NCI-H1436 (cell line): ENCODE measurements at regions not wholly inside any gene's neighbourhood (a gene's known extent, or its start where the extent isn't known, plus 50 kb on each side); places are given as distances from the start of the nearest gene placed in this dataset.
"Not testable (repeated sequence)": the region's sequence is repeated elsewhere in the genome, so short reads cannot be mapped to it uniquely, and the experiment has no call there.

Source experiments
- DNase-seq: peaks from one replicate; lab custom pipeline; 2025; lab: John Stamatoyannopoulos, UW

DNA sequence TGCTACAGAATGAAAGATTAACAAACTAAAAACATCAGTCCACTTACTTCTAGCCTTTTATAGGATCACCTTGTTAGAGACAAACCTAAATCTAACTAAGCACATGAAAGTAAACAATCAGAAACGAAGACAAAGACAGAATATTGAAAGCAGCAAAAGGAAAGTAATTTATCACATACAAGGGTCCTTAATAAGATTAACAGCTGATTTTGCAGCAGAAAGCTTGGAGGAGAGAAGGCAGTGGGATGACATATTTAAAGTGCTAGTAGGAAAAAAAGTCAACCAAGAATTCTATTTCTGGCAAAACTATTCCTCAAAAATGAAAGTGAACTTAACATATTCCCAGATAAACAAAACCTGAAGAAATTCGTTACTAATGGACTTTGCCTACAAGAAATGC, 286.4 kb downstream of the RWDD3 start:
- DNase-seq: no peak

DNA sequence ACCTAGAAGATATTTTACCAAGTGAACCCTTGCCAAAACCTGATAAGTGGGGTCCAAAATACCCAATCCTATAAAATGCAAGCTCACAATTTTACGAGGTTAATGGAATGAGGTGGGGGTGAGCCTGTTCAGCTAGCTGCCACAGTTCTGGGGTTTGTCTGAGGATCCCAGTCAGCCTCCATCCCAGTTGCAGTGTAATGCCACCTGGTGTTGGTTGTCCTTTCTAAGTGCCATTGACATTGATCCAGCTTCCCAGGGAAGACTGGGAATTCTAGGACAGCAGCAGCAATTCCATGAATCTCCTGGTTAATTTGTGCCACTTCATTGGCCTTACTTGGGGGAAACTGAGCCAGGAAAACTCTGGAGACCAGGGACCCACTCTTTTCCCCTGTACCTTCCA, 298.3 kb downstream of the RWDD3 start:
- no peak for DNase-seq

DNA sequence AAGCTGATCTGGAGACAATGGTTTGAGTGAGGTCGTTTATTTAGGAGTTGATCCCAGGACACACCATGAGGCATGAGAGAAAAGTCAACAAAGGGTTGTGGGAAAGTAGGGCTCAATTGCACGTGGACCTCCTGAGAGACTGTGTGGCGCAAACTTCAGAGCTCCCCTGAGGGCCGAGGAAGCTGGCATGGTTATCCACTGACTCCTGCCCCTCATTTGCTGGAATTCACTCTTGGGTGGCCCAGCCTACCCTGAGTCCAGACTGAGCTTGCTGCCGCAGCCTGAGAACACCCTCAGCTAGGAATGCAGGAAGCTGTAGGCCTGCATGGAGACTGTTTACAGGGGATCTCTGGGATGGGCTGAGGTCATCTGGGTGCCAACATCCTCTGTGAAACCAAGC, 301.0 kb downstream of the RWDD3 start:
- DNase-seq: no peak

DNA sequence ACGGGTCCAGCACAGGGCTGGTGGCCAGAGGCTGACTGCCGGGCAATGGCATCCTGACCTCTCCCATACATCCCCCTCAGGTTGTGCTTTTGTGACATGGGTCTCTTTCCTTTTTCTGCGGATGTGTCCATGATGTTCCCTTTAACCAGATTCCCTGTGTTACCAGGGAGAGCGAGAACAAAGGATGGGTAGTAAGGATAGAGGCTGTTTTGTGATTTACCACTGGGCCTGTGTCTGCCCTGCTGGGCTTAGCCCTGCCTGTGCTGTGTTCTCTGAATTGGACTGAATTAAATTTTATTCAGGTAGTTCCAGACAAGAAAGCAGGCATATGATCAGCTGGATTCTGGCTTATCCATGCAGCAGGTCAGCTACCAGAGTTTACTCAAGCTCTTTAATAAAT, 301.6 kb downstream of the RWDD3 start:
- no peak for DNase-seq

DNA sequence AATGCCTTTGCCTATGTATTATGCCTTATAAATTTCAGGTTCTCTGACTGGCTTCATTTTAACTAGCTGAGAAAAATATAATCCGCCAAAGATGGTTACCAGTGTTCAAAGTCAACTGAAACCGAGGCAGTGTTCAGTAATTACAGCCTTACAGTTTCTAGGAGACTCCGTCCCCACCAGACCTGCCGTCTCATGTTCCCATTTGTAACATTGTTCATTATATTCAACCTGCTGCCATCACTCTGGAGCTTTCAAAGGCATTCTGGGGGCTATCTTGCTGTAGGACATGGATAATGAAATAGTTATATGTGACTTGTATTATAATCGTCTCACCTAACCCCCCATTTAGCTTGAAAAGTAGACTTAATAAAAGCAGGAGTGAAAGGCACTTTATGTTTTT, 302.5 kb downstream of the RWDD3 start:
- DNase-seq: no peak

DNA sequence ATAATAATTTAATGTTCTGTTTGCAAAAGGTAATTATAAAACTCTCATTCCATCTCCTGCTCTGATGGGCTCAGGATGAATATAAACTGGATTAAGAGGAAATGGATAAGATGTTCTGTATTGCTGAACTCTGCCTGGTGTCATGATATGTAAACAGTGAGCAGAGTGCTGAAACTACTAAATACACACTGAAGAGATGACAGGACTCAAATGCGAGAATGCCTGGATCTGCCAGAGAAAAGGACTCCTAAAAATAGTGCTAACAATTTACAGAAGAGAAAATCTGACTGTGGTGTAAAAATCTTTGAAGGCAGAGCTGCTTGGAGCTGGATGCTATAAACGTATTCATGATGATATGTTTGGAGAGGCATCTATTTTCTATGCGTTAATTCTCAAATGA, 303.2 kb downstream of the RWDD3 start:
- DNase-seq: no peak

DNA sequence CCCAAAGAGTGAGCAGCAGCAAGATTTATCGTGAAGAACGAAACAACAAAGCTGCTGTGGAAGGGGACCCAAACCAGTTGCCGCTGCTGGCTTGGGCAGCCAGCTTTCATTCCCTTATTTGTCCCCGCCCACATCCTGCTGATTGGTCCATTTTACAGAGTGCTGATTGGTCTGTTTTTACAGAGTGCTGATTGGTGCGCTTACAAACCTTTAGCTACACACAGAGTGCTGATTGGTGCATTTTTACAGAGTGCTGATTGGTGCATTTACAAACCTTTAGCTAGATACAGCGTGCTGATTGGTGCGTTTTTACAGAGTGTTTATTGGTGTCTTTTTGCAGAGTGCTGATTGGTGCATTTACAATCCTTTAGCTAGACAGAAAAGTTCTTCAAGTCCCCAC, 304.2 kb downstream of the RWDD3 start:
- DNase-seq: not testable (repeated sequence)

DNA sequence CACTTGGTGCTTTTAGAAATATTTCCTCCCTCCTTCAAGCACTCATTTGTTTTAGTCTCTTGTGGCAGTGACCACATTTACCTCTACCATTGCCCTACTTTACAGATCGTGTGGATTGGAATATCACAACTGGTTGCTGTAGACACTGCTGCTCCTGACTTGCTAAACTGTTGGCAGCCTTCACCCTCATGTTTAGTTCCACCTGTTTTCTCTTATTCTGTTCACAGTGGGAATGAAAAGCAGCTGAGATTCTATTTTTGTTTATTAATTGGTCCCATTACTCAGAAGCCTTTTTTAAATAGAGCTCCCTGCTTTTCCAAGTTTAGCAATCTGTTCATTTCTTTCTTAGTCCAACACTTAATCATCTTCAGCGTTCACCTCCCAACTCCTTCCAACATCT, 308.9 kb downstream of the RWDD3 start:
- no peak for DNase-seq

DNA sequence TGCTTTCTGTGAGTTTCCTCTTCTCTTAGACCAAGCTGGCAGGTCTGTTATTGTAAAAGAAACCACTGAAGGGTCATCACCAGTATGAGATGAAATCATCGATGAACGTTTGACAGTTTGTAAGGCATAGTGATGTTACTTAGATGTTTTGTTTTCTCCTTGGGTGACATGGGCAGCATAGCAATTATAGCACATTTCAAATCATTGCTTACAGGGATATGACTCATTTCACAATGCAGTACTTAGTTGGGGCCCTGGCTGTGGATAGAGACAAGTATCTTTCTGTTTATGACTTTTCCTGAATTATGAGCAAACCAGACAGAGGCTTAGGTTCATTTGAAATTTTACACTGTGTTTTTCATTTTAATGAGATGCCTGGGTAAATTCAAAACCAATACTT, 313.0 kb downstream of the RWDD3 start:
- no peak for DNase-seq

DNA sequence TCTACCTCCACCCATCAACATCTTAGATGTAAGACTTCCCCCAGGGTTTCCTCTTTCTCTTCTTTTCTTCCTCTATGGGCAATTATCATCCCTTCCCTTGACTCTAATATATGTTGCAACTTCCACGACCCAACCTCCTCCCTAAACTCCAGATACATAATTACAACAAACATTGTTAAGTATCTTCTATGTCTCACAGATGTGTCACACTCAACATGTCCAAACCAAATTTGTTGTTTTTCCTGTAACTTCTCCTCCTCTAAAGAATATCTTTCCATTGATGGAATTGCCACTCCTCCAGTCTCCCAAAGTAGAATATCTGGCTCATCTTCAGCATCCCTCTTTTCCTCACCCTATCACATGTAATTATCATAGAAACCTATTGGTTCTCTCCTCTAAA, 314.2 kb downstream of the RWDD3 start:
- DNase-seq: no peak

DNA sequence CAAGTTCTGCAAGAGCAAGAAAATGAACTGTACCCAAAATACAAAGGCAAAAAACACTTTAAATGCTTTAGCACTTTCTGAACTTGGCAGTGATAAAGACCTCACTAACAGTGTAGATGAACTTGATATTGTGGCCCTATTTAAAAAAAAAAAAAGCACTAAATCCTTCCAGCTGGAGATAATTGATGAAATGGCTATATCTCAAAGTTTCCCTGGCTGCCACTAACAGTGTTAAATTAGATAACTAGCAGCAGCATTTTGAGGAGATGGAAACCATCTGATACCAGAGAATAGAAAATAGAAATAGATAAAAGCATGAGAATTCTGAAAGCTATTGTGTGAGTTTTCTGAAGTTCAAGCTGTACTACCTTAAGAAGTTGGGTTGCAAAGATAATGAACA, 317.2 kb downstream of the RWDD3 start:
- DNase-seq: no peak

DNA sequence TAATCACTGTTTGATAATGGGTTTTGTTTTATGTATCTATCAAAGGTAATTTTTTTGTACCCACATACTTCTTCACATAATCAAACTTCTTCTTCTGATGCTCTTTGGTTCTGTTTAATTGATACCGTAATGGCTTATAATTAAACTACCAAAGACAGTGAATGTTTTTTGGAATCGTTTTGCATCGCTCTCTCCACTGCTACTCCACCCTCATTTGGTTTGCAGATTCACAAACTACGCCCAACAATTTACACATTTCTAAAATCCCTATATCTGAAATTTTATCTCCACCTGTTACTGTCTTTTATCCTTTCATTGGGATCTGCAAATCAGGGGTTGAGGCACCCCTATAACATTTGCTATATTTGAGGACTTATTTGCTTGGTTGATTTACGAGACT, 319.6 kb downstream of the RWDD3 start:
- DNase-seq: no peak

DNA sequence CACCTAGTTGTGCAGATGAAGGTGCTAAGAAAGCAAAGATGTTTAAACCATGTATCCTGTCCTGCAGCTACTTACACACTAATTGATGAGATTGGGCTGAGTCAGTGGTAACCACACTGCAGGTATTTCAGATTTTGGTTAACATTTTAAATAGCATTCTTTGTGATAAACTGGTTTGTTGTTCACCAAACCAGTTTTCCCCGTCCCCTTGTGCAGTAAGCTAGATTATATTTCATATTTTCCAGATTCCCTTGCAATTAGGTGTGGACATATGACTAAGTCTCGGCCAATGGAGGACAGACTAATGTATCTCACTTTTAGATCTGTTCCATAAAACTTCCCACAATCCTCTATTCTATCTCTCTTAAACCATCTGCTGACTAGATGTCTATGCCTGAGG, 320.4 kb downstream of the RWDD3 start:
- no peak for DNase-seq

DNA sequence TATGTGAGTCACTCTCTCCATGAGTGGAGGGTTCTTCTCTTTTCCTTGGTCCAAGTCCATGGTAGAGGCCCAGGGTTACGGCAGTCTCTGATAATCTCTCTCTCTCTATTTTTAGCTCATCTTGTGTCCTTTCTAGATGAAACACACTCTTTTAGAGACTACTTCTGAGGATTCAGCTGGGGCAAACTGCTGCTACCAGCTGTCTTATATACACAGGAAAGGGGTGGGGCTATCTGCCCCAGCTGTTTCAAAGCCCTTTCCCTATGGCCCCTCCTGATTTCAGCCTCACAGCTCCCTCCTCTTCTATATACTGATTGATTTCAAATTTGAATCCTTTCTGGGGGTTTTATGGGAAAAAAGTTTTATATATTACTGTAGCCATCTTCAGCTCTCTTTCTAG, 324.8 kb downstream of the RWDD3 start:
- no peak for DNase-seq

DNA sequence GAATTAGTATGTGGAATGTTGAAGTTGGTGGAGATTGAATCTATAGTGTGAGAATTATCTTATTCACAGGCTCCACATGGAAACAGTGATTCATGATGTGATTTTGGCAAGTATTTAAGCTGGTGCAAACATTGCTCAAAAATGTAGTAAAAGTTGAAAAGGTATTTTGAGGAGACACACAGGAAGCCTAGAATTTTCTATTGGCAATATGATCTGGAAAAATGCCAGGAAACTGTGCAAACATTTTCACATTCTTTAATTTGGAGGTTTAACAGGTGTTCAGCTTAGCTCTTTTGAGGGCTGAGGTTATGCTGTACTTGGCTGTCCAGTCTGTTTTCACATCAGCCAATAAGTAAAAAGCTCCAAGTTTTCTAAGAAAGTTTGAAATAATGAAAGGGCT, 327.3 kb downstream of the RWDD3 start:
- DNase-seq: no peak

DNA sequence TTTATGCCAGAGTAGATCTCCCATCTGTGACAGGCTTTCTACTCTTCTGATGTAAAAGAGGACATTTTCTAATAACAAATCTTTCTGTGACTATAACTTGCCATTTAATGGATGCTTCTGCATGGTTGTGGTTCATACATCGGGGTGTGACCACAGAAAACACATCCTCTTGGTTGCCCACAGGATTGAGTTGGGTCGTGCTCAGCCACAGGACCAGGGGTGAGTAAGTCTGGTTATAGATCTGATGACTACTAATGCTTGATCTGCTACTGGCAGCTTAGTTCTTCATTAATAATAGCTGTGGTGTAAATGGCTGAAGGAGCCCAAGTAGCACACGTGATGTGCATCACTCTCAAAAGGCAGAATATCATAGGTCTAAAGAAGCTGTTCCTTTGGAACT, 328.2 kb downstream of the RWDD3 start:
- no peak for DNase-seq

DNA sequence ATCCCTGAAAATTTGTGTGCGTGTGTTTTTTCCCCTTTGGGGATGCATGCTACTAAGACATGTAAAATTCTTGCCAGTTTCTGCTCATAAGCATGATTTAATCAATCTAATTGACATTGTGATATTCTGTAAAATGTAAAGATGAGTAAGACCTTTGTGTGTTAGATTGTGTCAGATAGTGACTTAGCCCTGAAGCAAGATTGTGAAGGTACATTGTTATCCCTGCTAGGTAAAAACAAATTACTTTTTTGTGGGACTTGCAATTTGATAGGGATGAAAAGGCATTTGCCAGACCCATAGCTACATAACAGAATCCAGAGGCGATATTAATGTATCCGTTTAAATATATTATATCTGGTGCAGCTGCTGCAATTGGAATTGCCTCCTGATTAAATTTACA, 338.0 kb downstream of the RWDD3 start:
- DNase-seq: no peak

DNA sequence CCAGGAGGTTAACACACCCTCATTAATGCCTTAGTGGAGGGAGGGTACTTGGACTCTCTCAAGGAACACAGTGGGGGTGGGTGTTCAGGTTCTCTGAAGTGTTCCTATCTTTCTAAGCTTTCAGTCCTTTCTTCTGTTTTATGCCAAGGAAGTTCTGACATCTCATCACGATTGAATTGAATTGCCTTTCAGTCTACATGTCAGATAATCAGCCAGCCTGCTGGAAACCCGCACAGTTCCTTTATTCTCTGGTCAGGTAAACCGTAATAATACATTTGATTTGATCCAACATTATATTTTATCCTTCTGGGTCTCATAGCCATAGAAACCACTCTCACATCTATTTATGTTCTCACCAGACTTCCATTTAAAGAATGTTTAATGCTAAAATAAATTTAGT, 339.0 kb downstream of the RWDD3 start:
- DNase-seq: no peak

DNA sequence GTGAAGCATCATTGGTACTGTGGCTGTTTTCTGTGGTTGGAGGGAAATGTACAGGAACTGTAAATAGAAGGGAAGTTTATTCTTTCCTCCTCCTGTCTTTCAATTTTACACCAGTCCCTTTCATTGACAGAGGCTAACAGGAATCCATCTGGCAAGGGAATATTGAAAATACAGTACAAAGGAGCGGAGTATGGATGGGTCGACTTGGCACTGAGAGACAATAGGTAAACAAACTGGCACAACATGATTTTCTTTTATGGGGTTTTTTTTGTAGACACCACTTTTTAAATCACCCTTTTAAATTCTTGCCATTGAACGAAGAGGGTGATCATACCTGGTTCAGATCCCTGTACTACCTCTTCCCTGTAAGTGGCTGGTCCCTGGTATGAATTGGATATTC, 341.3 kb downstream of the RWDD3 start:
- DNase-seq: no peak

DNA sequence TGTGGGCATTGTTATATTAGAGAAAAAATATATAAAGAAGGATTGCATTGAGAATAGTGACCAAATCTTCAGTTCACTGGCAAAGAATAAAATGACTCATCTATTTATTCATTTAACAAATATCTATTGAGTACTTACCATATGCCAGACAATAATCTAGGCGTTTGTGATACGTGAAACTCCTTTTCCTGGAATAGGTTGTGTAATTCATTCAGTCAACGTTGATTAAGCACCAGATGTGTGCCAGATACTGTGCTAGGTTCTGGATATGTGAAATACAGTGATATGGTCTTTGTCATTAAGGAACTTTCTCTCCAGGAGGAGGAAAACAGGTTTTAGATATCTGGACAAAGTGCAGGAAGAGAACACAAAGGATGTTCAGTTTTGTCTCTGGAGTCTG, 344.5 kb downstream of the RWDD3 start:
- DNase-seq: no peak

DNA sequence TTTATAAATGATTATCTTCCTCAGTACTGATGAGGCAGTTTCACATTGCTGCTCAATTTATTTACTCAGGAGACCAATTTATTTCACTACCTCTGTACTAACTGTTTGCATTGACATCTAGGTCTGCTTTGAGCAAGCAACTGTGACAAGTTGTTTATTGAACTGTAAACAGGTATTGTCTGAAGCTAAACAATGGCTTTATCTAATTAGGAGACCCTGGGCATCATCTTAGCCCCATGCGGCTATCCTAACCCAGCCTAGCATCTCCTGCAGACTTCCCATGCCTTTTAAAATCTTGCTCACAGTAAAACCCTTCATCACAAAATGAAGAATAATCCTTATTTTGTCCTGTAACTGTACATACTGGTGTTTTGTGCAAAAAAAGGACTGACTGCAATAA, 348.2 kb downstream of the RWDD3 start:
- no peak for DNase-seq

DNA sequence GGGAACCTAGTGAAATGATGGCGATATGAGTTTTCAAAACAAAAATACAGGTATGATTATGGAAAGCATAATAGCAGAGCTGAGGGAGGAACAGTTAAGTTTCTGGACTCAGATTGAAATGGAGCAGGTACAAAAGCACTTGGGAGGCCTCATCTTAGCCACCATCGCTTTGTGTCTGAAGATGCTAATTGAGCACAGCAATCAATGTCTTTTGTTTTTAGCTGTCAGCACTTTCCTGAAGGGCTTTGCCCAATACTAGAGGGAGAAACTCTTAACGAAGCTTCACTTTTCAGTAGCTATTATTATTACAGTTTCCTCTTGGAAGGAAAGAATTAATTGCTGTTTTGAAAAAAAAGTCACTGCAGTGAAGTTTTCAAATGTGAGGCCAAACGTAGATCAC, 348.7 kb downstream of the RWDD3 start:
- no peak for DNase-seq

DNA sequence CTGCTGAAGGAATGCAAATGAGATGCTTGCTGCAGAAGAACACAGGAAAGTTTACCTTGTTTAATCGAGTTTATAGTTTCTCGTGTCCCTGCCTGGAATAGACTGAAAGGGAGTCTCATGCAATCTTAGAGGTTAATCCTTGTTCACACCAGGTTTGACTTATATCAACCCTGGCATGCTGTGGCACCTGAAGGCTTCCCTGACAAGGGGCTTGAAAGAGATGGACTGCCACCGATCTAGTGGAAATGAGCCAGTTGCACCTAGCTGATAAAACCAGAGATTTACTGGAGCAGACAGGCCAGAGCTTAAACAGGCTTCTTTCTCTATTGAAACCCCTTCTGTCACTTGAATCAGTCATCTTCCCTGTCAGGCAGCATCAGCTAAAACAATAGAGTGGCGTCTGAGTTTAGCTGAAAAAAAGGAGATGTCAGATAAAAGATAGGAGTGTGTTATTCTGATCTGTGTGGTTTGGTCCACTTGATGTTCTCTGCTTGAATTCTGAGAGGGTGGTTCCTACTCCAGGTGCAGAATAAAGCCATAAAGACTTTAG, 349.7 kb downstream of the RWDD3 start:
- no peak for DNase-seq

DNA sequence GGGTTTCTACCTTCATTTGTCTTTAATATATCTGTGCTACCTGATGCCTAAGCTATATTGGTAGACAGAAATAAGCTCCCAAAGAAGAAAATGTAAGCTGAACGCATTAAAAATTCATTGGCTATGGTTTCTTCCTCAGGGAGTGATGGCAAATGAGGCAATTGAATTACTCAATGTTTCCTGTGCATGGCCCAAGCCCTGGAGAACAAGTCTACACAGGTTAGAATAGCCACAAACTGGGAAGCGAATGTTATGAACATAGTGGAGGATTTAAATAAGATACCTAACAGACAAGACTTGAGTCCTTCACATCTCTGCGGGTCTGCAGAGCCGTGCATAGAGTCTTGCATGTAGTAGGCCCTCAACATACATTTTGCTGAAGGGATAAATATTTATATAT, 350.3 kb downstream of the RWDD3 start:
- DNase-seq: no peak

DNA sequence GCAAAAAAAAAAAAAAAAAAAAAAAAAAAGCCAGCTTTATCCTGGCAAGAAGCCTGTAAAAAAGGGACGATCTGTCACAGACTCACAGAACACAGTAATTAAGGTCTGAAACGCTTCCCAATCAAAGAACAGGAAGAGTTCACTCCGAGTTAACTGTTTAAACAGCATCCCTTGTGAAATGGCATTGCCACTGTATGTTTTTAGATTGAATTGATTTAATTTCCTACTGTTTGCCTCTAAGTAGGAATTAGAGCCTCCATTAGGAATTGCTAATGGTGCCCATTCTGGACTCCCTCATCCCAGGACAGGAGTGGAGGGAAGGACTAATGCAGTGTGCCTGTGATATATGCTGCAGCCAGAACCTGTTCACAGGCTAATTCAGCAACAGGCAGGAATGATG, 370.8 kb downstream of the RWDD3 start:
- no peak for DNase-seq
